Right atrium auricular region (tissue), 2 donors: ENCODE measurements at regions not wholly inside any gene's neighbourhood (a gene's known extent, or its start where the extent isn't known, plus 50 kb on each side); places are given as distances from the start of the nearest gene placed in this dataset.

Source experiments
- DNase-seq: peaks from one replicate; pipeline ENCODE4 v3.0.0-alpha.2; 2019; ENCODE audit warnings: low spot score
- H3K27ac ChIP-seq, 2 donors: fragments of 200-600 bp; sonication (generic); 1 replicate in 1 of 2; 2 replicates in 1 of 2; pipeline ENCODE4 v1.5.1; 2016 to 2019
- H3K27me3 ChIP-seq, 2 donors: fragments of 200-600 bp; sonication (generic); one replicate each; pipeline versions ENCODE4 v1.5.1 to v1.6.0; 2017 to 2019
- H3K36me3 ChIP-seq: fragments of 200-600 bp; sonication (generic); one replicate; pipeline ENCODE4 v1.5.1; 2016
- H3K4me1 ChIP-seq, 2 donors: fragments of 200-600 bp; sonication (generic); one replicate each; pipeline versions ENCODE4 v1.5.1 to v1.6.0; 2017 to 2019
- H3K4me3 ChIP-seq, 2 donors: fragments of 200-600 bp; sonication (generic); 1 replicate in 1 of 2; 2 replicates in 1 of 2; pipeline ENCODE4 v1.5.1; 2017 to 2019; ENCODE audit warnings: mild to moderate bottlenecking in 1 of 2, moderate library complexity in 1 of 2
- H3K9me3 ChIP-seq, 2 donors: fragments of 200-600 bp; sonication (generic); one replicate each; pipeline ENCODE4 v1.5.1; 2019
- CTCF ChIP-seq, 2 donors: fragments of 200-600 bp; sonication (generic); IDR thresholded peaks; one replicate each; pipeline ENCODE4 v1.5.1; 2019; ENCODE audit warnings: antibody characterized with exemption in 2 of 2

GRCh38 chr3:176562331-176562730 lies 635.0 kb downstream of the TBL1XR1 start:
- no peak overlapping the region for H3K4me3 ChIP-seq
- no peak overlapping the region for H3K27ac ChIP-seq
- no peak for TF ChIP-seq CTCF (IDR thresholded peaks at IDR 0.05)
- no peak for DNase-seq
- no peaks in the 10 kb centered on the region for H3K36me3 ChIP-seq
- peaks cover 0 to 8% of the 10 kb centered on the region in 2 donors for H3K9me3 ChIP-seq
- no peaks in the 10 kb centered on the region for H3K4me1 ChIP-seq
- no peaks in the 10 kb centered on the region for H3K27me3 ChIP-seq

- no peaks in the 10 kb centered on the region for H3K36me3 ChIP-seq
- no peak overlapping the region for H3K27ac ChIP-seq
- H3K9me3 ChIP-seq: peaks cover 0 to 8% of the 10 kb centered on the region in 2 donors
- no peak for TF ChIP-seq CTCF (IDR thresholded peaks at IDR 0.05)
- H3K27me3 ChIP-seq: no peaks in the 10 kb centered on the region
- H3K4me3 ChIP-seq: no peak overlapping the region
- H3K4me1 ChIP-seq: no peaks in the 10 kb centered on the region
- no peak for DNase-seq
Measured at GRCh38 chr3:176561826-176562225, 635.5 kb downstream of the TBL1XR1 start.

GRCh38 chr3:176554791-176555654 lies 642.3 kb downstream of the TBL1XR1 start:
- Histone ChIP-seq H3K9me3 (no peaks in the 10 kb centered on the region), H3K27ac (no peak overlapping the region), H3K27me3 (no peaks in the 10 kb centered on the region), H3K4me1 (no peaks in the 10 kb centered on the region), H3K36me3 (no peaks in the 10 kb centered on the region), H3K4me3 (no peak overlapping the region)
- no peak for DNase-seq
- TF ChIP-seq CTCF (IDR thresholded peaks at IDR 0.05): no peak

GRCh38 chr3:176554264-176554663 lies 643.0 kb downstream of the TBL1XR1 start:
- no peak for DNase-seq
- no peaks in the 10 kb centered on the region for H3K9me3 ChIP-seq
- H3K4me1 ChIP-seq: no peaks in the 10 kb centered on the region
- H3K4me3 ChIP-seq: no peak overlapping the region
- H3K27ac ChIP-seq: no peak overlapping the region
- no peak for TF ChIP-seq CTCF (IDR thresholded peaks at IDR 0.05)
- H3K36me3 ChIP-seq: no peaks in the 10 kb centered on the region
- no peaks in the 10 kb centered on the region for H3K27me3 ChIP-seq

GRCh38 chr3:176526942-176527341 lies 670.3 kb downstream of the TBL1XR1 start:
- DNase-seq: no peak
- Histone ChIP-seq H3K4me3 (no peak overlapping the region), H3K27ac (no peak overlapping the region), H3K27me3 (no peaks in the 10 kb centered on the region), H3K9me3 (no peaks in the 10 kb centered on the region), H3K4me1 (no peaks in the 10 kb centered on the region), H3K36me3 (no peaks in the 10 kb centered on the region)
- TF ChIP-seq CTCF (IDR thresholded peaks at IDR 0.05): no peak

GRCh38 chr3:176526225-176526624 lies 671.1 kb downstream of the TBL1XR1 start:
- no peaks in the 10 kb centered on the region for H3K36me3 ChIP-seq
- no peak for DNase-seq
- no peak for TF ChIP-seq CTCF (IDR thresholded peaks at IDR 0.05)
- no peaks in the 10 kb centered on the region for H3K9me3 ChIP-seq
- no peak overlapping the region for H3K27ac ChIP-seq
- no peaks in the 10 kb centered on the region for H3K27me3 ChIP-seq
- no peak overlapping the region for H3K4me3 ChIP-seq
- no peaks in the 10 kb centered on the region for H3K4me1 ChIP-seq
